ENCODE measurements at regions not wholly inside any gene's neighbourhood (a gene's known extent, or its start where the extent isn't known, plus 50 kb on each side); places are given as distances from the start of the nearest gene placed in this dataset.

GRCh38 chr11:37999171-37999570 is 1401.1 kb upstream of the RAG2 start:
- WGBS, 2 donors = 84 to 89% methylated on average over 3 of the region's 3 CpGs
- TF ChIP-seq POLR2A (IDR thresholded peaks at IDR 0.05) = no peak
- TF ChIP-seq, protein P1, sequence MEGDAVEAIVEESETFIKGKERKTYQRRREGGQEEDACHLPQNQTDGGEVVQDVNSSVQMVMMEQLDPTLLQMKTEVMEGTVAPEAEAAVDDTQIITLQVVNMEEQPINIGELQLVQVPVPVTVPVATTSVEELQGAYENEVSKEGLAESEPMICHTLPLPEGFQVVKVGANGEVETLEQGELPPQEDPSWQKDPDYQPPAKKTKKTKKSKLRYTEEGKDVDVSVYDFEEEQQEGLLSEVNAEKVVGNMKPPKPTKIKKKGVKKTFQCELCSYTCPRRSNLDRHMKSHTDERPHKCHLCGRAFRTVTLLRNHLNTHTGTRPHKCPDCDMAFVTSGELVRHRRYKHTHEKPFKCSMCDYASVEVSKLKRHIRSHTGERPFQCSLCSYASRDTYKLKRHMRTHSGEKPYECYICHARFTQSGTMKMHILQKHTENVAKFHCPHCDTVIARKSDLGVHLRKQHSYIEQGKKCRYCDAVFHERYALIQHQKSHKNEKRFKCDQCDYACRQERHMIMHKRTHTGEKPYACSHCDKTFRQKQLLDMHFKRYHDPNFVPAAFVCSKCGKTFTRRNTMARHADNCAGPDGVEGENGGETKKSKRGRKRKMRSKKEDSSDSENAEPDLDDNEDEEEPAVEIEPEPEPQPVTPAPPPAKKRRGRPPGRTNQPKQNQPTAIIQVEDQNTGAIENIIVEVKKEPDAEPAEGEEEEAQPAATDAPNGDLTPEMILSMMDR (IDR thresholded peaks at IDR 0.05) = no peak
- H3K9me3 ChIP-seq = no peaks in the 10 kb centered on the region
- H3K4me1 ChIP-seq = no peaks in the 10 kb centered on the region
- no peak overlapping the region for H3K4me3 ChIP-seq (replicated peaks in 1 of 3)
- H3K27ac ChIP-seq = no peak overlapping the region
- no peak for DNase-seq
- no peaks in the 10 kb centered on the region for H3K27me3 ChIP-seq
- H3K36me3 ChIP-seq = no peaks in the 10 kb centered on the region
- intact Hi-C loops (cut with DNase I) = no loop called here

DNA sequence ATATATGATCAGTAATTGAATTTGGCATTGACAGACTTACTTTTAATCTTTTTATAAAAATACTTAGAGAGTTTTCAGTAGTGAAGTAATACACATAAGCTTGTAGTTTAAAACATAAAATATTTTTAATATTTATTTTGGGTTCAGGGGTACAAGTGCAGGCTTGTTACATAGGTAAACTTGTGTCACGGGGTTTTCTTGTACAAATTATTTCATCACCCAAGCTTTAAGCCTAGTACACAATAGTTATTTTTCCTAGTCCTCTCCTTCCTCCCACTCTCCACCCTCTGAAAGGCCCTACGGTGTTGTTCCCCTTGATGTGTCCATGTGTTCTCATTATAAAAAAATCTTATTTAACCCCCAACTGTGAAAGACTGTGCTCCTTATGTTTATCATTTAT is 1397.8 kb upstream of the RAG2 start:
- no peaks in the 10 kb centered on the region for H3K36me3 ChIP-seq
- no peaks in the 10 kb centered on the region for H3K27me3 ChIP-seq
- intact Hi-C loops (cut with DNase I) = no loop called here
- H3K4me3 ChIP-seq (replicated peaks in 1 of 3) = no peak overlapping the region
- DNase-seq = no peak
- WGBS, 2 donors = 78 to 81% methylated on average over 2 of the region's 2 CpGs
- no peak for TF ChIP-seq POLR2A (IDR thresholded peaks at IDR 0.05)
- TF ChIP-seq, protein P1 (IDR thresholded peaks at IDR 0.05) = no peak
- no peaks in the 10 kb centered on the region for H3K4me1 ChIP-seq
- H3K9me3 ChIP-seq = no peaks in the 10 kb centered on the region
- H3K27ac ChIP-seq = no peak overlapping the region

GRCh38 chr11:37988031-37988430 is 1390.0 kb upstream of the RAG2 start:
- Histone ChIP-seq H3K9me3 (no peaks in the 10 kb centered on the region), H3K27ac (no peak overlapping the region), H3K4me3 (replicated peaks in 1 of 3) (no peak overlapping the region), H3K36me3 (no peaks in the 10 kb centered on the region), H3K4me1 (no peaks in the 10 kb centered on the region), H3K27me3 (no peaks in the 10 kb centered on the region)
- TF ChIP-seq POLR2A (IDR thresholded peaks at IDR 0.05) = no peak
- TF ChIP-seq, protein P1 (IDR thresholded peaks at IDR 0.05) = no peak
- intact Hi-C loops (cut with DNase I) = no loop called here
- DNase-seq = no peak
- WGBS, 2 donors = 46 to 51% methylated on average over 3 of the region's 3 CpGs

GRCh38 chr11:37984991-37985390 is 1387.0 kb upstream of the RAG2 start:
- TF ChIP-seq POLR2A (IDR thresholded peaks at IDR 0.05) = no peak
- TF ChIP-seq, protein P1 (IDR thresholded peaks at IDR 0.05) = no peak
- Histone ChIP-seq H3K27me3 (no peaks in the 10 kb centered on the region), H3K27ac (no peak overlapping the region), H3K4me1 (no peaks in the 10 kb centered on the region), H3K9me3 (no peaks in the 10 kb centered on the region), H3K36me3 (no peaks in the 10 kb centered on the region), H3K4me3 (replicated peaks in 1 of 3) (no peak overlapping the region)
- 56 to 71% methylated on average over 1 of the region's 1 CpG for whole genome bisulfite sequencing, 2 donors
- DNase-seq = no peak
- intact Hi-C loops (cut with DNase I) = no loop called here

DNA sequence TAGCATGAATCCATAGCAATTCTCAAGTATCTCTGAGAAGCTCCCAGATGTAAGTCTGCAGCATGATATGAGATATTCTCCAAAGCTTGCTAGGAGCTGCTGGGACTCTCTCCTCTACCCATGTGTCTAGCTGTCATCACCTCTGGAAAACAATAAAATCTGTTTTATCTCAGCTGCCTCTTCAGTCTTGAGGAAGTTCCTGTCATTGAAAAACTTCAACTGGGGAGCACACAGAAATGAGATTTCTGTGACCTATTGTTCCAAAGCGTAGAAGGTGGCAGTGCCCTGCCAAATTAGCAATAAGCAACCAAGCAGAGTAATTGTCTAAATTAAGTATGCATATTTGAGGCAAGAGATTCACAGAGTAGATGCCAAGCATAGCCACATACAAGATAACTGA is 1380.6 kb upstream of the RAG2 start:
- 58 to 69% methylated on average over 1 of the region's 1 CpG for WGBS, 2 donors
- no peak for DNase-seq
- Histone ChIP-seq H3K27ac (no peak overlapping the region), H3K4me1 (no peaks in the 10 kb centered on the region), H3K36me3 (no peaks in the 10 kb centered on the region), H3K27me3 (no peaks in the 10 kb centered on the region), H3K9me3 (no peaks in the 10 kb centered on the region), H3K4me3 (replicated peaks in 1 of 3) (no peak overlapping the region)
- TF ChIP-seq, protein P1 (IDR thresholded peaks at IDR 0.05) = no peak
- intact Hi-C loops (cut with DNase I) = no loop called here
